NCI-H1436 (cell line): ENCODE measurements at regions not wholly inside any gene's neighbourhood (a gene's known extent, or its start where the extent isn't known, plus 50 kb on each side); places are given as distances from the start of the nearest gene placed in this dataset.

ENCODE experiments used
- DNase-seq: peaks from one replicate; lab custom pipeline; 2025; lab: John Stamatoyannopoulos, UW

DNA sequence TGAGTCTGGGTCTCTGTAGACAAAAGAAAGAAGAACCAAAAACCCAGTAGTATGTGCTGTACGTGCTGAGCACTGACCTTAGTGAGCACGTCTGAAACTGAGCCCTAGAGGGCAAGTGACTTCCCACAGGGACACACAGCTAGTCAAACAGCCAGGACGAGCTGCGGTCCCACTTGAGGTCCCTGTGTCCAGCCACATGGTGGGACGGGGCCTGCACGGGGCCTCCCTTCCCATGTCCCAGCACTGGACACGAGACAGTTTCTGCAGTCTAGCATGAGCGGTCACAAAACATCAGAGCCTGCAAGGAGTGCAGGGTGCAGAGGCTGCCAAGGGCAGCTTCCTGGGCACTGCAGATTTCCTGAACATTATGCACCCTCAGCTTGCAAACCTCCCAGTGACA lies 121.6 kb downstream of the NCOR2 start:
- DNase-seq: no peak

DNA sequence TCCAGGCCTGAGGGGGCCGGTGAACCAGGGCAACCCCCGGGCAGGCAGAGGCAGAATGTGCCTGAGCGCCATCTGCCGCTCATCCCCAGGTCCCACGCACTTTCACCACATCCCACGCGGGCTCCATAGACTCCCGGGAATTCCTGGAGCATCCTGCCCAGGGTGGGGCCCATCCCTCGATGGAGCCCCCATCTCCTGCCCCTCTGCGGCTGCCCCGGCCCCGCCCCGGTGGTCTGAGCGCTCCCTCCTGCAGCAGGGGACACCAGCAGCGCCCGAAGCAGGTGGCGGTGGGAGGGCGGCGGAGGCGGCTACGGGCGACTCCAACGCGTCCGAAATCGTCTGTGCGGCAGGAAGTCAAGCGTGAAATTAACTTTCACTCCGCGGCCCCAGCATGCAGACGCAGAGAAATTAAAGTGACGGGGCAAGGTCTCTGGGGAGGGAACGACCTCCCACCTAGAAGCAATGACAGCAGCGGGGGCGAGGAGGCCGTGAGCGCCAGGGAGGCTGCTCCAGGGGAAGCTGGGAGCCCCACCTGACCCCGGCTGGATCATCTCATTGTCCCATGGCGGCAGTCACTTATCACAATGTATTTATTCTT lies 122.2 kb downstream of the NCOR2 start:
- DNase-seq: no peak

DNA sequence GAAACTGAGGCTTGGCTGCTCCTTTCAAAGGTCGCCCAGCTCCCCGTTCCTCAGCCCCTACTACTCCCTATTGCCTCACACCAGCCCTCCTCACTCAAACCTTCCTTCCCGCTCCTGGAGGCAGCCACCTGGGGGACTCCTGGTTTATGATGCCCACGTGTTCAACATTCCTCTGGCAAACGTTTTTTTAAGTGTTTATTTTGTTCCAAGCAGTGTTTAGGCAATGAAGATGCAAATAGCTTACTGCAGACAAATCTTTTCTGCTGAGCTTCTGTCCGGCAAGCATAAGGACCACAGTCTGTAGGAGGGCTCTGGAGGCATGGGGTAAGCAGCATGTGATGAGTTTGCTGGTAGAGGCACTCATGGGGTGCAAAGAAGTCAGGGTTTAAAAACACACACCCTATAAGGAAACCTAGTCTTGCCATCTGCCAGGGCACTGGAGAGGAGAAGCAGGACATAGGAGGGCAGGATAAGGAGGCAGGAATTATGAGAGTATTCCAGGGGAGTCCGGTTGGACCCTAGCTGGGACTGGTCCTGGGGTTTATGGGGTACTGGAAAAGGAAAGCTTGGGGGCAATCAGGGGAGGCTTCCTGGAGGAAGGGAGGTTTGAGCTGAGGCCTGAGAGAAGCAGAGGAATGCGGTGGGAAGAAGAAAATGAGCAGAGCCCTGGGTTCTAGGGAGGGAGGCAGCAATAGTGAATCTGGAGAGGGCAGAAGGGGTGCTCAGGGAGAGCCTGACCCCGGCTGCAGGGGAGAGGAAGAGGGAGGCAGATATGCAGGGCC lies 123.3 kb downstream of the NCOR2 start:
- DNase-seq: no peak

DNA sequence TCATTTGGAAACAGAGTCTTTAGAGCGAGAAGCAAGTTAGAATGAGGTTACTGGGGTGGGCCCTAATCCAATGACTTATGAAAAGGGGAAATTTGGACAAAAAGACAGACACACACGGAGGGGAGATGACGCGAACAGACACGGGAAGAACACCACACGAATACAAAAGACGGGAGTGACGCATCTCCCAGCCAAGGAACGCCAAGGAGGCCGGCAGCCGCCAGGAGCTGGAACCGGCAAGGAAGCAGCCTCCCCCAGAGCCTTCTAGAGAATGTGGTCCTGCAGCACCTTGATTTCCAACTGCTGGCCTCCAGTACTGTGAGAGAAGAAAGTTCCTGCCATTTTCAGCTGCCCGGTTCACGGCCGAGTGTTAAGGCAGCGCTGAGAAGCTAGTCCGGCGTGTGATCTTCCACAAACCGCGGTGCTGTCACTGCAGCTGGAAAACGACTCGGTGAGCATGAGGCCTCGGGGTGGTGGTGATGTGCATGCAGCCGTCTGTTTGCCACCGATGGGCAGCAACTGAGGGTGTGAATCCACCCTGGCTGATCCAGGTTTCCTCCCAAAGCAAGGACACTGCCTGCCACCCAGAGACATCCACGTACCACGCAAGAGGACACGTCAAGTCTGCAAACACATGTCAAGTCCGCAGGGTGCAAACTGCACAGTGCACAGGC lies 124.5 kb downstream of the NCOR2 start:
- DNase-seq: no peak

DNA sequence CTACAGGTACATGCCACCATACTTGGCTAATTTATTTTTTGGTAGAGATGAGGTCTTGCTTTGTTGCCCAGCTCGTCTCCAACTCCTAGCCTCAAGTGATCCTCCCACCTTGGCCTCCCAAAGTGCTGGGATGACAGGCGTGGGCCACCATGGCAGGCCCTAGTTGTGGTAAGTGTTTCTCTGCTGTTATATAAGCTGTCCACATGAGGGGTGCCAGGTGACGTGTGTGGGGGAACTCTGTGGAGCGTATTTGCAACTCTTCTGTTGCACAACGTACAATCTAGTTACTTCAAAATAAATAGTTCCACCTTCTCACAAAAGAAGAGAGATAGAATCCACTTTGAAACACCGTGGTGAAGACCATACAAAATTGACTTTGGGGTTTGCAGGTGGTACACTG lies 125.1 kb downstream of the NCOR2 start:
- no peak for DNase-seq

DNA sequence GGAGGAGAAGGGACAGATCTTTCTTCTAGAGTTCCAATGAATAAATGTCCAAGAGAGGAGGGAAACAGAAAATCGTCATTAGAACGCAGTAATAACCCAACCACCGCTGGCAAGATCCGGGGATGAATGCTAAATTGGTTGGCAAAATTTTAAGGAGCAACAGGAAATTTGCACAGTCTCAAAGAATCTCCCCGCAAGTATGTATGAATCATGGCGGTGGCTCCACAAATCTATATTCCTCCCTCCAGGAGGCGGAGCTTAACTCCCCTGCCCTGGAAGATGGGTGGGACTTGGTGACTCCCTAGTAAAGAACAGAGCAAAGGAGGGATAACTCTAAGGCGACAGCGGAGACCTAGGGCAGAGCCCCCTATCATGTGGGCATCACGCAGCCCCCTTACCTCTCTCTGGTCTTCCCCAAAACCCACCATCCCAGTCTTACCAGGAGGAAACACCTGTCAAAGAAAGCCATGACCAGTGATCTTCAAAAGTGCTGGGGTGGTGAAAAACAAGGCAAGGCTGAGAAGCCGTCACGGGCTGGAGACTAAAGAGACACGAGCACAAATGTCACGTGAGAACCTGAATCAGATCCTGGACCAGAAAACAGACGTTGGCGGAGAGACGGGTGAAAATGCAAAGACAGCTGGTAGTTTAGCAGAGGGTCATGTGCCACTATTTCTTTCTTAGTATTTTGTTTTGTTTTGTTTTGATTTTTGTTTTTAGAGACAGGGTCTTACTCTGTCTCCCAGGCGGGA lies 125.8 kb downstream of the NCOR2 start:
- no peak for DNase-seq

DNA sequence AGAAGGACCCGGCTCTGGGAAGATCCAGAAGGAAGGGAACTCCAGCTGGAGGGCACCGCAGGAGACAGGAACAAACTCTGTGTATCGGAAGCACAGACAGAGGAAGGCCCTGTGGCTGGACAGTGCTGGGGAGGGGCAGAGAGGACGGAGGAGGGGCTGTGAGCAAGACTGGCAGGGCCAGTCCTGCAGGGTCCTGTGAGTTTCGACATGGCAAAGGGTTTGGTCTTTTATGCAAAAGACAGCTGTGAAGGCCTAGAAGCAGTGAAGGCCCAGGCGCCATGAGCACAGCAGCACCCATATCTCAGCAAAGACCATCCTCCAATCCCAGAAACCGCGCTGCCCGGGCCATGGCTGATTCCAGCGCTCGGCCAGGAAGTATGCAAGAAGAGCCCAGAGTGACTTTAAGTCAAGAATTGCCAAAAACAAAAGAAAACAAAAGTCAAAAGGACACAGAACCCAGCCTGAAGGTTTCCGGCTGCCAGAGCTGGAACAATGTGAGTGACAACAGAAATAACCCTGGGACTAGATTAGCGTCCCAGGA lies 126.5 kb downstream of the NCOR2 start:
- no peak for DNase-seq

DNA sequence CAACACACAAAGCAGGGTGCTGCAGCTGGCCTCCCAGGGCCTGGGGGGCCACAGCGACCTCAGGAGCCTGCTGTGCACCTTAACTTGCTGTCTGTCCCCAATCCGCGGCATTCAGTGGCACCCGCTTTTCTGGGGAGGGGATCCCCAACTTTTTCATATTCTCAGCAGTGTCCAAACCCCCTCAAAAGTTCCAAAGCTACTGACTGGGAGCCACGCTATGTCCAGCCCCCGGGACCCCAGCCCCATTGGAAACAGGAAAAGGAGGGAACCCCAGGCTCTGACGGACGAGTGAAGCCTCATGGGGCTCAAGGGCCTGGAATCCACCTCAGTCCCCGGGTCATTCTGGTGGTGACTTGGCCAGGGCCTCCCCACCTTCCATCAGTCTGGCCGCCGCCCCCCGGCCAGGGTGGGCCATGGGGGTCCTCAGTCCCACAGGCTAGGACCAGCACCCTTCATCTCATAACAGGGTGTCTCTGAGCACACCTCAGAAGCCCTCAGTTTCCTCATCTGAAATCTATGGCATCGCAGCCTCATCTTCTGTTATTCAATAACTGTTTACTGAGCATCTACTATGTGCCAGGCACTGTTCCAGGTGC lies 127.3 kb downstream of the NCOR2 start:
- DNase-seq: no peak

DNA sequence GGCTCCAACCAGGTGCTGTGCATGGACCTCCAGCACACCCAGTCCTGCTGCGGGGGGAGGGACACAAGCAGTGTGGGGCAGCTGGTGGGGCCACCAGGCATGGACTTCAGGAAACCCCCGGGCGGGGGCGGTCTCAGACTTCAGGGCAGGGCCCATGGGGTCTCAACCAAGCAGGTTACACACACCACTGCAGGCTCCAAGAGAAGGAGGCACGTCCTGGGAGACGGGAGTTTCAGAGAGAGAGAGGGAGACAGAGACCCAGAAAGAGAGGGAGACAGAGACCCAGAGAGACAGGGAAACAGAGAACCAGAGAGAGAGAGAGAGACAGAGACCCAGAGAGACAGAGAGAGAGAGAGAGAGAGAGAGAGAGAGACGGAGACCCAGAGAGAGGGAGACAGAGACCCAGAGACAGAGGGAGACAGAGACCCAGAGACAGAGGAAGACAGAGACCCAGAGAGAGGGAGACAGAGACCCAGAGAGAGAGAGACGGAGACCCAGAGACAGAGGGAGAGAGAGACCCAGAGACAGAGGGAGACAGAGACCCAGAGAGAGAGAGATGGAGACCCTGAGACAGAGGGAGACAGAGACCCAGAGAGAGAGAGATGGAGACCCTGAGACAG lies 128.9 kb downstream of the NCOR2 start:
- no peak for DNase-seq

DNA sequence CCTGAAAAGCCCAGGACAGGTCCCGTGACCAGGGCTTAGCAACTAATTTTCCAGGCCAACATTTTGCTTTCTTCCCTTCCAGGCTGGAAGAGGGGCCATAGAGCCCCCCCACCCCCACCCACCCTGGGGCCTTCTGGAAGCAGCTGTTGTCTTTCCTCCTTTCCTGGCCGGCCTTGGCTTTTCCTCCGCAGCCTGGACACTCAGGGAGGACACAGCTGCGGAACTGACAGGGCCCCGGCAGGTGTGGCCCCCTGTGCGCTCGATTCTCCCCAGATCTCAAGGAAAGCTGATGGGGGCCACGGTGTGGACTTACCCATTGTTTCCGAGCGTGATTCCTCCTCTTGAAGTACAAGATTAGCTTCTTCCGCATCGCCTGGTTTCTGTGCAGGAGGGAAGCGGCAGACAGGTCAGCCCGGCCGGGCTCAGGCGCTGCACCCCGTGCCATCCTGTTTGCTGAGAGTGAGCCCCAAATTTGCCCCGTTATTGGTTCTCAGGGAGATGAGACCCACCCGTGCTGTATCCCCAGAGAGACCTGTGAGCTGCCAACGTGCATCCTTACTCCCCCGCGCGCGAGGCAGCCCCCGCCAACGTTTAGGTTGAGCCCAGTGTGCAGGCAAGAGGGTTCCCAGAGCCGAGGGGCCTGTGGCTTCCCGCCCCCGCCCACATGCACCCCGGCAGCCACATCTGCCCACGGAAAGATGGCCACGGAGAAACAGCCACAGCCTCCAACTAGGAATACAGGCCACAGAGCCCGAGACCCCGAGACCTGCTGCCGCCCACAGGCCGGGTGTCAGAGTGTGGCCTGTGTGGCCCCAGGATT lies 129.6 kb downstream of the NCOR2 start:
- DNase-seq: no peak

DNA sequence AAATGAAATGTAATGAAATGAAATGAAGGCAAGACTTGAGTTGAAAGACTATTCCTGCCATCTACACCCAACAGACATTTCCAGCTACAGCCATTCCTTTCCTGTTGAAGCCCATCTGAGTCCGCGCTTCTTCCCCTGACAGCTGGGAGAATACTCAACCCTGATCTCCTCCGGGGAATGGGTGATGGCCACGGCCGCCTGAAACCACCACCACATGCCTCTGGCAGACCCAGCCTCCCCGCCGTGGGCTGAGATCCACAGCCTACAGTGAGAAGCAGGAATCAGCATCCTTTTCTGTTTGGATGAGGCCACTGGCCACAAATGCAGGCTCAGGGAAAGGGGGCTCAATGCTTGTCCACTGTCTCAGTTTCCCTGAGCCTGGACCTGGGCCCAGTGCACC lies 130.3 kb downstream of the NCOR2 start:
- DNase-seq: no peak

DNA sequence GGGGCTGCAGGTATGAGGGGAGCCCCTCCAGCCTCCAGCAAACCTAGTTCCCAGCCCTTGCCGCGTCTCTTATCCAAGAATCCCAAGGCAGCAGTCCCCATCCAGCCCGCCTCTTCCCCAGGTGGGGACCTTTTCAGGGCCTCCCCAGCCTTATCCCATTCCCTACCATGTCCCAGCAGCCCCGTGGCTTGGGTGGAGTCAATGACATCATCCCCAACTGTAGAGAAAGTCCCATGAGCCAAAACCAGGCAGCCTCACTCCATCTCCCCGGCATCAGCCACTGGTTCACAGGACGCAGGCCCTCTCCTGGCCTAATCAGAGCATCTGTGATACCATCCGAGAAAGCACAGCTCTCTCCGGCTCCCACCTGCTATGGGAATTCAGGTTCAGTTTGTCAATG lies 131.0 kb downstream of the NCOR2 start:
- DNase-seq: no peak

DNA sequence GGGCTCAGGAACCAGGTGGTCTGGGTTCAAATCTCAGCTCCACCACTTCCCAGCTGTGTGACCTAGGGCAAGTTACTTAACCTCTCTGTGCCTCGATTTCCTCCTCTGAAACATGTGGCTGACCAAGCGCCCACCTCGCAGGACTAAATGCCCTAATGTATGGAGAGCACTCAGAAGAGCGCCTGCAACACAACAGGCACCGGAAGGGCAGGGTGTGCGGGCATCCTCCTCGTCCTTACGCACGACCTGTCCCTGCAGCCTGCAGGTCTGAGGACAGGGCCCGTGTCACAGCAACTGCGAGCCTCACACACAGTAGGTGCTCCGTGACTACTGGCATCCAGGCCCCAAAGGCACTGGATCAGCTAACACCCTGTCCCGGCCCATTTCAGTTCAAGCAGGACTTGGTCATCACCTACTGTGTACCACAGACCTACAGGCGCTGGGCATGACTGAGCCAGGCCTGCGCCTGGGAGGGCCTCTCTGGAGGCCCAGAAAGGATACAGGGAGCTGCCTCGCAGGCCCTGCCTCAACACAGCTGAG lies 131.5 kb downstream of the NCOR2 start:
- DNase-seq: no peak

DNA sequence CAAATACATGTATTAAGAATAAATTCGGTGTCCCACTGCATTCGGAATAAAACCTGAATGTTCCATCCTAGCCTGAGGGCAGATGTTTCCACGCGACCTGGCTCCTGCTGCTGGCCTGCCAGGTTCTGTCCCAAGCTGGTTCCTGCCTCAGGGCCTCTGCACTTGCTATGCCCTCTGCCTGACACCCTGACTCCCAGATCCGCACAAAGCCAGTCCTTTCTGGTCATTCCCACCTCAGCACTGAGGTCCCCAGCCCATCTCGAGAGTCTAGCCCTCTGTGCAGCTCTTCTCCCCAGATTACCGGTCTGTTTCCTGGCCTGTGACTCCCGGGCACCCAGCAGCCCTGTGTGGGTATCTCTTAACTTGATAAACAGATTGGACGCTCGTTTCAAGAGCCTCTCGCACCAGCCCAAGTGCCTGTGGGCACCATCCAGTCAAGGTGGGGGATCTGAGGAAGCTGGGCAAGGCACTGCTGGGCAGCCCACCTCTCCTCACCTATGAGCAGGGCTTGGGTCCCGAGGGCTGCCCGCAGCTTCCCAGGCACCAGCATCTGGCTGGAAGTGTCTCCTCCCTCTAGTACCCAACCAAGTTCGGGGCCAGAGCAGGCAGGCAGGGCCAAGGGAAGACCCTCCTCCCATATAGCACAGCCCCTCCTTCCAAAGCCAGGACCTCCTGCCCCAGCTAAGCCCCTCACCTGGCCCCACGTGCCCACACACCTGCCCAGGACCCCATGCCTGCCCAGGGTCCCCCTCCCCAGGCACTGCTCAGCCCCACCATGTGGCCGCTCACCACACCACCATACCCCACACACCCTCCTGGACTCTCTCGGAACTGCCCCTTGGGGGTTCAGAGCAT lies 132.2 kb downstream of the NCOR2 start:
- no peak for DNase-seq

DNA sequence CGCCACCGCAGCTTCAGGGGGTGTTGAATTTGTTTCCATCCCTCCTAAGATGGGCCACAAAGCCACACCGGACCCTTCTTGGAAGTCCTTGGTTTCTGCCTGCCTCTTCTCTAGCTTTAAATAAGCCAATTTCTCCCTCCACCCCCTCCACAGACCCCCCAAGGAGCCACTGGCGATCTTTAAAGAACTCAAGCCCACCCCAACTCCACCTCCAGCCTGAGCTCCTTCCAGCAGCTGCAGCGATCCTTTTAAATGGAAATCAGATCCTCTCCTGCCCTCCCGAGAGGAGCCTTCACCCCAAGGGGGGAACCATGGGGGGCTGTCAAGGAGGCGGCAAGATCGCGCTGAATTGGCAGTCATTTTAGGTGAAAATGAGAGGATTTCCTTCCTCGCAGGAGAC lies 133.1 kb downstream of the NCOR2 start:
- no peak for DNase-seq

DNA sequence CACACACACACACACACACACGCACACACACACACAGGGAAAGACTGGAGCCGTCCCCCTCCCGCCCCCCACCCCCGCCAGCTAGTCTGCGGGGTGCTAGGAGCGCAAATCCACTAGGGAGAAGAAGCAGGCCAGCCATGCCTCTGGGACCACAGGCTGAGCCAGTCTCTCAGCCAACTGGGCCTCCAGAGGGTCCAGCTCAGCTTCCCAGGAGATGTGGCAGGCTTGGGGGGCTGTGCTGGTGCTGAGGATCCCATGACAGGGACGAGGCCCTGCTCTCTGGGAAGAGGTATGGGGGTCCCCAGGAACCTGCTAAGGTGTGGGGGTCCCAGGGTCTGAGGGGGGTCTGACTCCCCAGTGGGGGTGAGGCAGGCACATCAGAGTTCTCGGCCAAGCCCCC lies 133.5 kb downstream of the NCOR2 start:
- no peak for DNase-seq

DNA sequence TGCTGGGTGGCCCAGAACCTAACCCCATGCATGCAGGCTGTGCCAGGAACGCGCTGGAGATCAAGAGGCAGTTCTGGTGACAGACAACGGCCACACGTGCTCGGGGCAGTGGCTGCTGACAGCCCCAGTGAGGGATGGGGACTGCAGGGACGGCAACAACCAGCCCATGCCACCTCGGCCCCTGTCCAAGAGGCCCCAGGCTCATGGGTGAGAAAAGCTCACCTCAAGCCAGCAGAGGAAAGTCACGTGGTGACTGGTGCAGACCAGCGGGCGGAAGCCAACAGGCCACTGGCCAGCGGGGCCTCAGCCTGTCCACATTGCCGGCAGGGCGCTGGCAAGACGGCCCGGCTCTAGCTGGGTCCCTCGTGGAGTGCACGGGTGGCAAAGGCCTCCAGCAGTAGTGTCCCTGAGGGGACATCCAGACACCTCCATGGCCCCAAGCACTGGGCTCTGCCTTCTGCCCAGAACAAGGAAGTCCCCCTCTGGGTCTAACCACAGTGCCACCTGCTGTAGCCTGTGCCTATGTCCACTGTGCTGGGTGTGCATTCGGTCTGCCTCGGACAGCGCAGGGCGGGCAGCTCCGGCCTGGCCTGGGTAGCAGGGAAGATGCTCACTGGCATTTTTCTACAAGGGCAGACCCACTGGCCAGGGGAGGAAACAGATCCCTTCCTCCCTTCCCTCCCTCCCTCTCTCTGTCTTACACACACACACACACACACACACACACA lies 134.1 kb downstream of the NCOR2 start:
- DNase-seq: no peak

DNA sequence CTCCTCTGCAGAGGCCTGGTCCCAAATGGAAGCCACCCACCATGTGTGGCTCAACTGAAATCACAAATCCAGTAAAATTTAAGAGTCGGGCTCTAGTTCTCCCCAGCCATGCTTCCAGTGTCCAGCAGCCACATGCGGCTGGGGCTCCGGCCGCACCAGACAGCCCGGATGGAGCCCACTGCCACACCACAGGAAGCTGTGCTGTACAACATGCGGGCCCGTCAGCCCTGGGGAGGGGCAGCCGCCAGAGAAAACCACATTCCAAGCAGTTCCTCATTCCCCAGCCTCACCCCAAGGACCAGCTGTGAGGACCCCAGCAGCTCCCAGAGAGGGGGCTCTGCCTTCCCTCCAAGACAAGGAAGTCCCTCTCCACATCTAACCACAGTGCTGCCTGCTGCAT lies 135.0 kb downstream of the NCOR2 start:
- DNase-seq: no peak

DNA sequence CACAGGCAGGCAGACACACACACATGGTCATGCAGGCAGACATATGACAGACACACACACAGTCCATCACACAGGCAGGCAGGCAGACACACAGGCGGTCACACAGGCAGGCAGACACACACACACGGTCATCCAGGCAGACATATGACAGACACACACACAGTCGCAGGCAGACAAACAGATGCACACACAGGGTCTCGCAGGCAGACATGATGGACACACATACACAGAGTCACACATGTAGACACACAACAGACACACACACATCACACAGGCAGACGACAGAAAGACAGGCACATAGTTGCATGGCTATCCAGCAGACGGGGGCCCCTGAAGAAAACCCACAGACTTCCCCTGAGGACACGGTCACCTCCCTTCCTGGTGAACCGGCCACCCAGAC lies 135.4 kb downstream of the NCOR2 start:
- no peak for DNase-seq
